Smooth muscle cell (in vitro differentiated cells): ENCODE measurements at regions not wholly inside any gene's neighbourhood (a gene's known extent, or its start where the extent isn't known, plus 50 kb on each side); places are given as distances from the start of the nearest gene placed in this dataset.
"Not testable (repeated sequence)": the region's sequence is repeated elsewhere in the genome, so short reads cannot be mapped to it uniquely, and the experiment has no call there.

ENCODE experiments used
- DNase-seq: peaks from one replicate; lab custom pipeline; 2025; ENCODE audit not compliant: unreplicated experiment; lab: John Stamatoyannopoulos, UW
- H2AFZ ChIP-seq: fragments of 200-600 bp; sonication (generic); 2 replicates; pipeline ENCODE4 v1.6.0; 2016; ENCODE audit warnings: antibody characterized with exemption, low read depth, mild to moderate bottlenecking
- H3F3A ChIP-seq: fragments of 200-600 bp; sonication (generic); 2 replicates; pipeline ENCODE4 v1.6.0; 2017; ENCODE audit warnings: antibody characterized with exemption, low read depth
- H3K27ac ChIP-seq: fragments of 200-600 bp; sonication (generic); 2 replicates; pipeline ENCODE4 v1.5.1; 2016; ENCODE audit warnings: low read depth, mild to moderate bottlenecking
- H3K27me3 ChIP-seq: fragments of 200-600 bp; sonication (generic); 2 replicates; pipeline ENCODE4 v1.6.1; 2016; ENCODE audit warnings: low read depth, mild to moderate bottlenecking
- H3K36me3 ChIP-seq: fragments of 200-600 bp; sonication (generic); 2 replicates; pipeline ENCODE4 v1.5.1; 2016; ENCODE audit warnings: low read depth
- H3K4me1 ChIP-seq: fragments of 200-600 bp; sonication (generic); 2 replicates; pipeline ENCODE4 v1.5.1; 2016; ENCODE audit warnings: low read depth
- H3K4me2 ChIP-seq: fragments of 200-600 bp; sonication (generic); 2 replicates; pipeline ENCODE4 v1.6.0; 2016; ENCODE audit warnings: mild to moderate bottlenecking
- H3K4me3 ChIP-seq: fragments of 200-600 bp; sonication (generic); 2 replicates; pipeline ENCODE4 v1.5.1; 2016; ENCODE audit warnings: mild to moderate bottlenecking
- H3K79me2 ChIP-seq: fragments of 200-600 bp; sonication (generic); 2 replicates; pipeline ENCODE4 v1.6.0; 2016; ENCODE audit warnings: low read depth, mild to moderate bottlenecking
- H3K9ac ChIP-seq: fragments of 200-600 bp; sonication (generic); 2 replicates; pipeline ENCODE4 v1.6.0; 2016; ENCODE audit warnings: low read depth
- H3K9me3 ChIP-seq: fragments of 200-600 bp; sonication (generic); replicated peaks from 2 replicates; pipeline ENCODE4 v1.5.1; 2016; ENCODE audit warnings: low read depth
- H4K20me1 ChIP-seq: fragments of 200-600 bp; sonication (generic); 2 replicates; pipeline ENCODE4 v1.6.0; 2016; ENCODE audit warnings: low read depth
- CTCF ChIP-seq: fragments of 200-600 bp; sonication (generic); IDR thresholded peaks from 2 replicates; pipeline ENCODE4 v1.5.1; 2017; ENCODE audit warnings: borderline replicate concordance, mild to moderate bottlenecking, antibody characterized with exemption; ENCODE audit not compliant: insufficient read depth, poor library complexity, severe bottlenecking
- WGBS: methylation state at CpG from one replicate; pipeline ENCODE4 v1.1.7; 2016; ENCODE audit warnings: low lambda C conversion rate; 5-methylcytosine and 5-hydroxymethylcytosine counted together

- Histone ChIP-seq H2AFZ (no peak overlapping the region), H3K4me3 (no peak overlapping the region), H3K9ac (no peak overlapping the region), H3K27me3 (no peaks in the 10 kb centered on the region), H3K36me3 (no peaks in the 10 kb centered on the region), H3K79me2 (no peaks in the 10 kb centered on the region), H3K4me2 (no peak overlapping the region), H3K27ac (no peak overlapping the region), H3K9me3 (no peaks in the 10 kb centered on the region), H4K20me1 (no peaks in the 10 kb centered on the region), H3F3A (no peaks in the 10 kb centered on the region), H3K4me1 (no peaks in the 10 kb centered on the region)
- no peak for TF ChIP-seq CTCF
- no peak for DNase-seq
Observed at GRCh38 chrX:122301491-122301890, 882.6 kb upstream of the GRIA3 start.

DNA sequence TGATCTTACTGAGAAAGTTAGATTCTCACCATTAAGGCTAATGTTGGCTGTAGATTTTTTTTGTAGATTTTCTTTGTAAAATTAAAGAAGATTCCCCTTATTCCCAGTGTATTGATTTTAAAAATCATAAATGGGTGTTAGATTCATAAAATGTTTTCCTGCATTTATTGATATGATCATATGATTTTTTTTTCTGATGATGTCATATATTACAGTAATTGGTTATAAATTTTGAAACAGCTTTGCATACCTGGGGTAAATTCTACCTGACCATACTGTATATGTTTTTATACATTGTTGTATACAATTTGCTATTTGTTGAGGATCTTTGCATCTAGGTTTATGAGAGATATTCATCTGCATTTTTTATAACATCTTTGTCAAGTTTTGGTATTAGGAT is 880.3 kb upstream of the GRIA3 start:
- Histone ChIP-seq H4K20me1 (no peaks in the 10 kb centered on the region), H3K79me2 (no peaks in the 10 kb centered on the region), H3K4me3 (no peak overlapping the region), H2AFZ (no peak overlapping the region), H3K27me3 (no peaks in the 10 kb centered on the region), H3K4me2 (no peak overlapping the region), H3K4me1 (no peaks in the 10 kb centered on the region), H3K9ac (no peak overlapping the region), H3K27ac (no peak overlapping the region), H3K9me3 (no peaks in the 10 kb centered on the region), H3F3A (no peaks in the 10 kb centered on the region), H3K36me3 (no peaks in the 10 kb centered on the region)
- TF ChIP-seq CTCF, result no peak
- DNase-seq, result no peak

GRCh38 chrX:122344816-122345215 is 839.3 kb upstream of the GRIA3 start:
- TF ChIP-seq CTCF, result no peak

GRCh38 chrX:122363112-122363795 is 820.8 kb upstream of the GRIA3 start:
- Histone ChIP-seq H3F3A (no peaks in the 10 kb centered on the region), H3K79me2 (no peaks in the 10 kb centered on the region), H2AFZ (no peak overlapping the region), H3K27ac (no peak overlapping the region), H4K20me1 (no peaks in the 10 kb centered on the region), H3K9ac (no peak overlapping the region), H3K4me1 (no peaks in the 10 kb centered on the region), H3K9me3 (no peaks in the 10 kb centered on the region), H3K4me3 (no peak overlapping the region), H3K4me2 (no peak overlapping the region), H3K27me3 (no peaks in the 10 kb centered on the region), H3K36me3 (no peaks in the 10 kb centered on the region)
- 62% methylated on average over 9 of the region's 9 CpGs for WGBS
- TF ChIP-seq CTCF, result no peak
- no peak for DNase-seq

More at GRCh38 chrX:122344816-122345215, 839.3 kb upstream of the GRIA3 start:
- Histone ChIP-seq H3K27ac (no peak overlapping the region), H3K9me3 (no peaks in the 10 kb centered on the region), H3K4me1 (no peaks in the 10 kb centered on the region), H3K79me2 (no peaks in the 10 kb centered on the region), H2AFZ (no peak overlapping the region), H3K9ac (no peak overlapping the region), H3K27me3 (no peaks in the 10 kb centered on the region), H3K4me2 (no peak overlapping the region), H3F3A (no peaks in the 10 kb centered on the region), H3K4me3 (no peak overlapping the region), H3K36me3 (no peaks in the 10 kb centered on the region), H4K20me1 (no peaks in the 10 kb centered on the region)
- no peak for DNase-seq
- WGBS, result 78% methylated on average over 3 of the region's 3 CpGs

DNA sequence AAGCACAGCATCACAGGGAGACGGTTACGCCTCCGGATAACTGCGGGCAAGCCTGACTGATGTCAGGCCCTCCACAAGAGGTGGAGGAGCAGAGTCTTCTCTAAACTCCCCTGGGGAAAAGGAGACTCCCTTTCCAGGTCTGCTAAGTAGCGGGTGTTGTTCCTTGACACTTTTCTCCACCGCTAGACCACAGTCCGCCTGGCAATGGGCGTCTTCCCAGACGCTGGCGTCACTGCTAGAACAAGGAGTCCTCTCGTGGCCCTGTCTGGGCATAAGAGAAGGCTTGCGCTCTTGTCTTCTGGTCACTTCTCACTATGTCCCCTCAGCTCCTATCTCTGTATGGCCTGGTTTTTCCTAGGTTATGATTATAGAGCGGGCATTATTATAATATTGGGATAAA is 808.5 kb upstream of the GRIA3 start:
- H3K27ac ChIP-seq, H3K27me3 ChIP-seq, H3K4me1 ChIP-seq, DNase-seq, H2AFZ ChIP-seq, H3K9me3 ChIP-seq, H3F3A ChIP-seq, H4K20me1 ChIP-seq, H3K4me2 ChIP-seq, H3K4me3 ChIP-seq, H3K36me3 ChIP-seq, H3K79me2 ChIP-seq, H3K9ac ChIP-seq: not testable (repeated sequence)
- WGBS, result 90% methylated on average over 13 of the region's 13 CpGs
